ENCODE measurements at regions not wholly inside any gene's neighbourhood (a gene's known extent, or its start where the extent isn't known, plus 50 kb on each side); places are given as distances from the start of the nearest gene placed in this dataset.

- no peak for TF ChIP-seq CTCF (IDR thresholded peaks at IDR 0.05; ENCODE audit: poor library complexity, severe bottlenecking)
- no peak for TF ChIP-seq REST (IDR thresholded peaks at IDR 0.05; ENCODE audit: borderline replicate concordance)
- no peak for TF ChIP-seq POLR2AphosphoS5 (IDR thresholded peaks at IDR 0.05)
- no peak for TF ChIP-seq MXI1 (conservative IDR thresholded peaks at IDR 0.05; ENCODE audit: poor library complexity, severe bottlenecking)
- TF ChIP-seq EP300 (conservative IDR thresholded peaks at IDR 0.05; ENCODE audit: poor library complexity, severe bottlenecking), result no peak
- no peak for TF ChIP-seq RAD21 (conservative IDR thresholded peaks at IDR 0.05)
These were observed 372.4 kb upstream of the SALL3 start for GRCh38 chr18:78607221-78607620.
